MM.1S (cell line): ENCODE measurements at regions not wholly inside any gene's neighbourhood (a gene's known extent, or its start where the extent isn't known, plus 50 kb on each side); places are given as distances from the start of the nearest gene placed in this dataset.

Experiments used
- DNase-seq: peaks from one replicate; pipeline ENCODE4 v3.0.0-alpha.2; 2015
- H2AFZ ChIP-seq: fragments of 300-600 bp; sonication (generic); 2 replicates; pipeline ENCODE4 v1.6.0; 2016; ENCODE audit warnings: antibody characterized with exemption, low read length
- H3F3A ChIP-seq: fragments of 300-600 bp; sonication (generic); 2 replicates; pipeline ENCODE4 v1.6.1; 2016; ENCODE audit warnings: mild to moderate bottlenecking, antibody characterized with exemption, low read length, moderate library complexity, mixed read lengths; ENCODE audit not compliant: insufficient read depth
- H3K27ac ChIP-seq: fragments of 300-600 bp; sonication (generic); 2 replicates; pipeline ENCODE4 v1.5.1; 2016; ENCODE audit warnings: mild to moderate bottlenecking, low read length
- H3K27me3 ChIP-seq: fragments of 300-600 bp; sonication (generic); replicated peaks from 2 replicates; pipeline ENCODE4 v1.6.0; 2016; ENCODE audit warnings: low read length; ENCODE audit not compliant: insufficient read depth
- H3K36me3 ChIP-seq: fragments of 300-600 bp; sonication (generic); replicated peaks from 2 replicates; pipeline ENCODE4 v1.6.1; 2016; ENCODE audit warnings: mild to moderate bottlenecking, low read length, mixed read lengths; ENCODE audit not compliant: insufficient read depth
- H3K4me1 ChIP-seq: fragments of 300-600 bp; sonication (generic); 2 replicates; pipeline ENCODE4 v1.6.1; 2016; ENCODE audit warnings: low read length, mixed read lengths
- H3K4me2 ChIP-seq: fragments of 300-600 bp; sonication (generic); 2 replicates; pipeline ENCODE4 v1.6.0; 2016; ENCODE audit warnings: low read depth, low read length
- H3K4me3 ChIP-seq: fragments of 300-600 bp; sonication (generic); 2 replicates; pipeline ENCODE4 v1.5.1; 2016; ENCODE audit warnings: low read length, mixed read lengths
- H3K79me2 ChIP-seq: fragments of 300-600 bp; sonication (generic); 2 replicates; pipeline ENCODE4 v1.6.1; 2016; ENCODE audit warnings: mixed run types, low read length, mixed read lengths
- H3K9ac ChIP-seq: fragments of 300-600 bp; sonication (generic); 2 replicates; pipeline ENCODE4 v1.6.1; 2016; ENCODE audit warnings: low read length, mixed read lengths
- H3K9me2 ChIP-seq: fragments of 300-600 bp; sonication (generic); replicated peaks from 2 replicates; pipeline ENCODE4 v1.6.1; 2016; ENCODE audit warnings: mild to moderate bottlenecking, low read length, mixed read lengths; ENCODE audit not compliant: insufficient read depth
- H3K9me3 ChIP-seq: fragments of 300-600 bp; sonication (generic); replicated peaks from 2 replicates; pipeline ENCODE4 v1.6.1; 2016; ENCODE audit warnings: mild to moderate bottlenecking, low read length, mixed read lengths; ENCODE audit not compliant: insufficient read depth
- H4K20me1 ChIP-seq: fragments of 300-600 bp; sonication (generic); 2 replicates; pipeline ENCODE4 v1.6.1; 2016; ENCODE audit warnings: mild to moderate bottlenecking, low read length, moderate library complexity, mixed read lengths; ENCODE audit not compliant: insufficient read depth
- EZH2 ChIP-seq: fragments of 300-600 bp; sonication (generic); optimal IDR thresholded peaks from 2 replicates; pipeline ENCODE3; 2017; ENCODE audit warnings: low read depth, mild to moderate bottlenecking, antibody characterized with exemption, low read length, mixed read lengths
- EZH2phosphoT487 ChIP-seq: fragments of 300-600 bp; sonication (generic); IDR thresholded peaks from 2 replicates; pipeline ENCODE4 v1.6.1; 2018; ENCODE audit warnings: antibody characterized with exemption, low read length
- TF ChIP-seq, protein P1 (sequence below): fragments of 300-600 bp; sonication (generic); IDR thresholded peaks from 2 replicates; pipeline ENCODE4 v1.5.1; 2016; ENCODE audit warnings: antibody characterized with exemption, low read length, mixed read lengths

DNA sequence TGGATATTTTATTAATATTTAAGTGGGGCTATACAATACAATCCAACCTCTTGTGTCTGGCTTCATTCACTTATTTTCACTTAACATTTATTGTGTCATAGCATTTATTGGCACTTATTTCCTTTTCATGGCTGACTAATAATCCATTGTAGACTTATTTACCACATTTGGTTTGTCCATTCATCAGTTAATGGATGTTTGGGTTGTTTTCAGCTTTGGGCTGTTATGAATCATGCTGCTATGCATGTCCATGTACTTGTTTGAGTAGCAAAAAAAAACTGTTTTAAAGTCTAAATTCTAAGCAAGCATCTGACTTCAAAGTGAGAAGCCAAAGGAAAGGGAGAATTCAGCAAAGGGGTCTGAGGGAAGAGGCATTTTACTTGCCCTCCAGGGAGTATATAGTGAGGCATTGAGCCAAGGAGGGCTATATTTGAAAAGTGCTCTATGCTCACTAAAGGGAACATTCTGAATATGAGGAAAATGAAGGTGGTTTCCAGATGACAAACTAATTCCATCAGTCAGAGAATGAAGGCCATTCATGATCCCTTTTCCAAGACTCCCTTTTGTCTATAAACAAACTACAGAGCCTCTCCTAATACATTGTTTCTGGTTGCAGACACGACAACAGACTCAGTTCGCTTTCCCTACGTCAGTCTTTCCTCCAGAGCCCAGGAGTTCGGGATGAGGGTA lies 532.8 kb upstream of the KLF4 start:
- Histone ChIP-seq H3K36me3 (no peaks in the 10 kb centered on the region), H3K9me2 (no peaks in the 10 kb centered on the region), H2AFZ (no peak overlapping the region), H3K27ac (no peak overlapping the region), H3K79me2 (no peaks in the 10 kb centered on the region), H3F3A (no peaks in the 10 kb centered on the region), H3K27me3 (no peaks in the 10 kb centered on the region), H3K4me3 (no peak overlapping the region), H3K4me2 (no peak overlapping the region), H4K20me1 (no peaks in the 10 kb centered on the region), H3K9me3 (no peaks in the 10 kb centered on the region), H3K4me1 (no peaks in the 10 kb centered on the region), H3K9ac (no peak overlapping the region)
- DNase-seq, result no peak
- TF ChIP-seq EZH2, result no peak
- TF ChIP-seq EZH2phosphoT487, result no peak
- TF ChIP-seq, protein P1, sequence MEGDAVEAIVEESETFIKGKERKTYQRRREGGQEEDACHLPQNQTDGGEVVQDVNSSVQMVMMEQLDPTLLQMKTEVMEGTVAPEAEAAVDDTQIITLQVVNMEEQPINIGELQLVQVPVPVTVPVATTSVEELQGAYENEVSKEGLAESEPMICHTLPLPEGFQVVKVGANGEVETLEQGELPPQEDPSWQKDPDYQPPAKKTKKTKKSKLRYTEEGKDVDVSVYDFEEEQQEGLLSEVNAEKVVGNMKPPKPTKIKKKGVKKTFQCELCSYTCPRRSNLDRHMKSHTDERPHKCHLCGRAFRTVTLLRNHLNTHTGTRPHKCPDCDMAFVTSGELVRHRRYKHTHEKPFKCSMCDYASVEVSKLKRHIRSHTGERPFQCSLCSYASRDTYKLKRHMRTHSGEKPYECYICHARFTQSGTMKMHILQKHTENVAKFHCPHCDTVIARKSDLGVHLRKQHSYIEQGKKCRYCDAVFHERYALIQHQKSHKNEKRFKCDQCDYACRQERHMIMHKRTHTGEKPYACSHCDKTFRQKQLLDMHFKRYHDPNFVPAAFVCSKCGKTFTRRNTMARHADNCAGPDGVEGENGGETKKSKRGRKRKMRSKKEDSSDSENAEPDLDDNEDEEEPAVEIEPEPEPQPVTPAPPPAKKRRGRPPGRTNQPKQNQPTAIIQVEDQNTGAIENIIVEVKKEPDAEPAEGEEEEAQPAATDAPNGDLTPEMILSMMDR, result no peak

DNA sequence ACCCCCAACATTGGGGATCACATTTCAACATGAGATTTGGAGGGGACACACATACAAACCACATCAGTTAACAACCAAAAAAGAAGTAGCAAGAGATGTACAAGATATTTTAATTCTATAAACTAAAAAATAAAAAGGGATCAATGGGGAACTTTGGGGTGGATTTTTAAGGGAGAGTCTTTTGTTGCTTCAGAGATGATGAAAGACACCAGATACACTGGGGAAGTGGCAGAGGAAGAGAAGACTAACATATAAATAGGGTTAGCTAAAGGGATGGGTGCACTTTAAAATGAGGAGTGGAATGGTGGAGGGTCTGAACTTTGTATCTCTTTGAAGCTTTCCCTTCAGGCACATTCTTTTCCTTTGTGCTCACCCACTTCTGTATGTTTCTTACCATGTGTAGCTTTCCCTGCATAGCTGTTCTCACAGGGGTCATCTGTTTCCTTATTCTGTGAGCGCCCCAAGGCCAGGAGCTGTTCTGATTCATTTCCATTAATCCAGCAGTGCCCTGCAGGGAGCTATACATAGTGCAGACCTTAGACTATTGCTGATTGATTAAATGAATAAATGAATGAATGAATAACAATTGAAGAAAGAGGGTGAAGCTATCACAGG lies 531.6 kb upstream of the KLF4 start:
- Histone ChIP-seq H4K20me1 (no peaks in the 10 kb centered on the region), H3K79me2 (no peaks in the 10 kb centered on the region), H2AFZ (no peak overlapping the region), H3K36me3 (no peaks in the 10 kb centered on the region), H3K27me3 (no peaks in the 10 kb centered on the region), H3K4me1 (no peaks in the 10 kb centered on the region), H3K4me2 (no peak overlapping the region), H3K27ac (no peak overlapping the region), H3K9me2 (no peaks in the 10 kb centered on the region), H3K9ac (no peak overlapping the region), H3F3A (no peaks in the 10 kb centered on the region), H3K9me3 (no peaks in the 10 kb centered on the region), H3K4me3 (no peak overlapping the region)
- DNase-seq, result no peak
- no peak for TF ChIP-seq EZH2
- TF ChIP-seq, protein P1, result no peak

DNA sequence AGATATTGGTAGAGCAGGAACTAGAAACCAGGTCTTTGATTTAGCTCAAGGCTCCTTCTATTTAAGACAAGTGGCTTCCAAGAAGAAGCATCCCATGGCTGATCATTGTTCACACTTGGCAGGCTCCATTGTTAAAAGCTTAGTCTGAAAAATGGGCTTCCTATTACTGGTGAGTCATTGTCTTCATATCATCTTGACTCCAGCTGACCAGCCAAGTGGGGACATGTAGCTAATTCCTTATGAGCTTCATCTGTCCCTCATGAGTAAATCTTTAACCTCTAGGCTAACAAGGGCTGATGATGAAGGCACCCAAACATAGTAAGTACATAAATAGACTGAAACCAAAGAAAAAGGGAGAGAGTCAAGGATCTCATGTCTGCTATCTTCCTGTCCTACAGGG lies 530.3 kb upstream of the KLF4 start:
- no peak overlapping the region for H3K27ac ChIP-seq
- H3K4me3 ChIP-seq, result no peak overlapping the region
- DNase-seq, result no peak
- H3K79me2 ChIP-seq, result no peaks in the 10 kb centered on the region
- no peak for TF ChIP-seq EZH2
- TF ChIP-seq EZH2phosphoT487, result no peak
- TF ChIP-seq, protein P1, result no peak
- H3K4me1 ChIP-seq, result no peaks in the 10 kb centered on the region
- H3K36me3 ChIP-seq, result no peaks in the 10 kb centered on the region
- no peaks in the 10 kb centered on the region for H3K9me2 ChIP-seq
- H3K9ac ChIP-seq, result no peak overlapping the region
- no peaks in the 10 kb centered on the region for H4K20me1 ChIP-seq
- H3K4me2 ChIP-seq, result no peak overlapping the region
- H3K9me3 ChIP-seq, result no peaks in the 10 kb centered on the region
- H3F3A ChIP-seq, result no peaks in the 10 kb centered on the region
- no peaks in the 10 kb centered on the region for H3K27me3 ChIP-seq
- H2AFZ ChIP-seq, result no peak overlapping the region
